ENCODE measurements at regions not wholly inside any gene's neighbourhood (a gene's known extent, or its start where the extent isn't known, plus 50 kb on each side); places are given as distances from the start of the nearest gene placed in this dataset.

- TF ChIP-seq CTCF (optimal IDR thresholded peaks at IDR 0.05 in 1 of 3, IDR thresholded peaks at IDR 0.05 in 1 of 3, conservative IDR thresholded peaks at IDR 0.05 in 1 of 3; ENCODE audit: extremely low read depth in 1 of 3, insufficient read depth in 2 of 3, low read length in 3 of 3), result no peak
- no peak for TF ChIP-seq EZH2 (IDR thresholded peaks at IDR 0.05; ENCODE audit: low read length)
Observed at GRCh38 chr12:42799966-42800365, 210.4 kb upstream of the PRICKLE1 start.

All from keratinocyte (primary cell).